GM23338 (cell line): ENCODE measurements at regions not wholly inside any gene's neighbourhood (a gene's known extent, or its start where the extent isn't known, plus 50 kb on each side); places are given as distances from the start of the nearest gene placed in this dataset.

Source experiments
- ATAC-seq: fragments of 200-7000 bp; cut with Tn5 transposase; 3 replicates; pipeline ENCODE4 v1.9.1; 2020
- DNase-seq: peaks from one replicate; pipeline ENCODE4 v3.0.0-alpha.2; 2015; ENCODE audit warnings: low spot score
- H2AFZ ChIP-seq: fragments of 200-600 bp; sonication (generic); 2 replicates; pipeline ENCODE4 v1.8.0; 2016; ENCODE audit warnings: antibody characterized with exemption, mild to moderate bottlenecking, moderate library complexity
- H3F3A ChIP-seq: fragments of 200-600 bp; sonication (generic); replicated peaks from 2 replicates; pipeline ENCODE4 v1.8.0; 2017; ENCODE audit warnings: antibody characterized with exemption, mixed run types, low read depth
- H3K27ac ChIP-seq: fragments of 200-600 bp; sonication (generic); 2 replicates; pipeline ENCODE4 v1.6.1; 2016; ENCODE audit warnings: low read depth
- H3K27me3 ChIP-seq: fragments of 200-600 bp; sonication (generic); 2 replicates; pipeline ENCODE4 v1.8.0; 2016; ENCODE audit warnings: mild to moderate bottlenecking, mixed run types, moderate library complexity; ENCODE audit not compliant: insufficient read depth
- H3K36me3 ChIP-seq: fragments of 200-600 bp; sonication (generic); 2 replicates; pipeline ENCODE4 v1.8.0; 2016; ENCODE audit warnings: mild to moderate bottlenecking; ENCODE audit not compliant: insufficient read depth
- H3K4me1 ChIP-seq: fragments of 200-600 bp; sonication (generic); 2 replicates; pipeline ENCODE4 v1.8.0; 2016; ENCODE audit warnings: mild to moderate bottlenecking, moderate library complexity; ENCODE audit not compliant: insufficient read depth
- H3K4me2 ChIP-seq: fragments of 200-600 bp; sonication (generic); 2 replicates; pipeline ENCODE4 v1.7.1; 2017; ENCODE audit warnings: mixed run types
- H3K4me3 ChIP-seq: fragments of 200-600 bp; sonication (generic); 2 replicates; pipeline ENCODE4 v1.6.1; 2016; ENCODE audit warnings: mixed run types
- H3K79me2 ChIP-seq: fragments of 200-600 bp; sonication (generic); replicated peaks from 2 replicates; pipeline ENCODE4 v1.8.0; 2017; ENCODE audit warnings: mild to moderate bottlenecking; ENCODE audit not compliant: insufficient read depth
- H3K9me2 ChIP-seq: fragments of 200-600 bp; sonication (generic); 2 replicates; pipeline ENCODE4 v1.8.0; 2017; ENCODE audit not compliant: insufficient read depth
- H4K20me1 ChIP-seq: fragments of 200-600 bp; sonication (generic); replicated peaks from 2 replicates; pipeline ENCODE4 v1.8.0; 2017; ENCODE audit warnings: mild to moderate bottlenecking; ENCODE audit not compliant: insufficient read depth
- H3K27ac Mint-ChIP-seq: 2 replicates; pipeline ENCODE4 v1.8.0; 2020; ENCODE audit warnings: inconsistent platforms, mild to moderate bottlenecking, moderate library complexity, mixed read lengths
- H3K27me3 Mint-ChIP-seq: 3 replicates; pipeline ENCODE4 v1.8.0; 2022; ENCODE audit warnings: low read depth, mild to moderate bottlenecking, moderate library complexity, mixed read lengths, inconsistent platforms; ENCODE audit not compliant: insufficient read depth, poor library complexity
- H3K36me3 Mint-ChIP-seq: 3 replicates; pipeline ENCODE4 v1.8.0; 2021; ENCODE audit warnings: low read depth, mild to moderate bottlenecking, inconsistent platforms, moderate library complexity, mixed read lengths
- H3K4me1 Mint-ChIP-seq: 3 replicates; pipeline ENCODE4 v1.8.0; 2020; ENCODE audit warnings: mild to moderate bottlenecking, inconsistent platforms, mixed read lengths
- H3K4me3 Mint-ChIP-seq: 3 replicates; pipeline ENCODE4 v1.8.0; 2021; ENCODE audit warnings: moderate library complexity, mild to moderate bottlenecking, inconsistent platforms, mixed read lengths
- H3K9me3 Mint-ChIP-seq: 3 replicates; pipeline ENCODE4 v1.8.0; 2020; ENCODE audit warnings: moderate library complexity, mild to moderate bottlenecking, inconsistent platforms, mixed read lengths
- CREB1 ChIP-seq: fragments of 250-450 bp; sonication (Bioruptor Pico); IDR thresholded peaks from 2 replicates; pipeline ENCODE4 v1.5.0; 2020; ENCODE audit warnings: low read depth, mild to moderate bottlenecking, moderate library complexity
- EZH2 ChIP-seq: fragments of 200-600 bp; sonication (generic); IDR thresholded peaks from one replicate; pipeline ENCODE4 v1.8.0; 2017; ENCODE audit warnings: antibody characterized with exemption, mild to moderate bottlenecking, low read depth; ENCODE audit not compliant: unreplicated experiment
- POLR2AphosphoS5 ChIP-seq: IDR thresholded peaks from 2 replicates; pipeline ENCODE4 v1.6.1; 2016; ENCODE audit warnings: antibody characterized with exemption, low read depth
- STAT1 ChIP-seq: IDR thresholded peaks from one replicate; pipeline ENCODE4 v1.6.1; 2016; ENCODE audit warnings: antibody characterized with exemption; ENCODE audit not compliant: unreplicated experiment
- TF ChIP-seq, protein P1 (sequence below): IDR thresholded peaks from 2 replicates; pipeline ENCODE4 v1.6.1; 2016; ENCODE audit warnings: antibody characterized with exemption
- TF ChIP-seq, protein P2 (sequence below): fragments of 250-450 bp; sonication (Bioruptor Pico); IDR thresholded peaks from 2 replicates; pipeline ENCODE4 v1.5.0; 2020; ENCODE audit warnings: mild to moderate bottlenecking, moderate library complexity
- TF ChIP-seq, protein P3 (sequence below): IDR thresholded peaks from one replicate; pipeline ENCODE4 v1.6.1; 2018; ENCODE audit warnings: antibody characterized with exemption; ENCODE audit not compliant: unreplicated experiment
- TF ChIP-seq, protein P4 (sequence below), 2 experiments: fragments of 200-600 bp in 1 of 2; sonication (generic) in 1 of 2; conservative IDR thresholded peaks; 2 replicates each; pipeline versions ENCODE4 v1.5.1 to v1.6.1; 2016 to 2017; ENCODE audit warnings: antibody characterized with exemption in 2 of 2, low read depth in 2 of 2, mild to moderate bottlenecking in 2 of 2, moderate library complexity in 1 of 2

DNA sequence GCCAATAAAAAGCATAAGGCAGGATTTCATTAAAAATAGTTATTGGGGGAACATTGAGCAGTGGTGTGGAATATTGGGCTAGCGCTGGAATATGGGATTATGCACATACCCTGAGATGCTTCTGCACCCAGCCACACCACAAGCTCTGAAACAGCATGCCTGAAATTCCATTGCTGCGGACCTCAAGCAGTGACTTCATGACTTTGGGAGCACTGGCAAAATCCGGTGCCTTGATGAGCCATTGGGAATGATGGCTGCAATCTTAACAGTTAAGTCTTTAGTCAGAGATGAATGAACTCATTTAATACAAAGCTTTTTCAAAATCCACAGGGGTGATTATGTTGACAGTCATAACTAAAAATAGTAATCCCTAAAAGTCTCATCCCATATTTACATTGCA lies 274.7 kb upstream of the MTPN start:
- Mint-ChIP-seq H3K36me3 (no peaks in the 10 kb centered on the region), H3K27ac (no peak overlapping the region), H3K27me3 (peaks cover 2% of the 10 kb centered on the region), H3K4me3 (no peak overlapping the region), H3K9me3 (no peaks in the 10 kb centered on the region), H3K4me1 (no peaks in the 10 kb centered on the region)
- TF ChIP-seq, protein P1, sequence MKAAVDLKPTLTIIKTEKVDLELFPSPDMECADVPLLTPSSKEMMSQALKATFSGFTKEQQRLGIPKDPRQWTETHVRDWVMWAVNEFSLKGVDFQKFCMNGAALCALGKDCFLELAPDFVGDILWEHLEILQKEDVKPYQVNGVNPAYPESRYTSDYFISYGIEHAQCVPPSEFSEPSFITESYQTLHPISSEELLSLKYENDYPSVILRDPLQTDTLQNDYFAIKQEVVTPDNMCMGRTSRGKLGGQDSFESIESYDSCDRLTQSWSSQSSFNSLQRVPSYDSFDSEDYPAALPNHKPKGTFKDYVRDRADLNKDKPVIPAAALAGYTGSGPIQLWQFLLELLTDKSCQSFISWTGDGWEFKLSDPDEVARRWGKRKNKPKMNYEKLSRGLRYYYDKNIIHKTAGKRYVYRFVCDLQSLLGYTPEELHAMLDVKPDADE = no peak
- TF ChIP-seq STAT1 (no peak), CREB1 (no peak)
- TF ChIP-seq, protein P2, sequence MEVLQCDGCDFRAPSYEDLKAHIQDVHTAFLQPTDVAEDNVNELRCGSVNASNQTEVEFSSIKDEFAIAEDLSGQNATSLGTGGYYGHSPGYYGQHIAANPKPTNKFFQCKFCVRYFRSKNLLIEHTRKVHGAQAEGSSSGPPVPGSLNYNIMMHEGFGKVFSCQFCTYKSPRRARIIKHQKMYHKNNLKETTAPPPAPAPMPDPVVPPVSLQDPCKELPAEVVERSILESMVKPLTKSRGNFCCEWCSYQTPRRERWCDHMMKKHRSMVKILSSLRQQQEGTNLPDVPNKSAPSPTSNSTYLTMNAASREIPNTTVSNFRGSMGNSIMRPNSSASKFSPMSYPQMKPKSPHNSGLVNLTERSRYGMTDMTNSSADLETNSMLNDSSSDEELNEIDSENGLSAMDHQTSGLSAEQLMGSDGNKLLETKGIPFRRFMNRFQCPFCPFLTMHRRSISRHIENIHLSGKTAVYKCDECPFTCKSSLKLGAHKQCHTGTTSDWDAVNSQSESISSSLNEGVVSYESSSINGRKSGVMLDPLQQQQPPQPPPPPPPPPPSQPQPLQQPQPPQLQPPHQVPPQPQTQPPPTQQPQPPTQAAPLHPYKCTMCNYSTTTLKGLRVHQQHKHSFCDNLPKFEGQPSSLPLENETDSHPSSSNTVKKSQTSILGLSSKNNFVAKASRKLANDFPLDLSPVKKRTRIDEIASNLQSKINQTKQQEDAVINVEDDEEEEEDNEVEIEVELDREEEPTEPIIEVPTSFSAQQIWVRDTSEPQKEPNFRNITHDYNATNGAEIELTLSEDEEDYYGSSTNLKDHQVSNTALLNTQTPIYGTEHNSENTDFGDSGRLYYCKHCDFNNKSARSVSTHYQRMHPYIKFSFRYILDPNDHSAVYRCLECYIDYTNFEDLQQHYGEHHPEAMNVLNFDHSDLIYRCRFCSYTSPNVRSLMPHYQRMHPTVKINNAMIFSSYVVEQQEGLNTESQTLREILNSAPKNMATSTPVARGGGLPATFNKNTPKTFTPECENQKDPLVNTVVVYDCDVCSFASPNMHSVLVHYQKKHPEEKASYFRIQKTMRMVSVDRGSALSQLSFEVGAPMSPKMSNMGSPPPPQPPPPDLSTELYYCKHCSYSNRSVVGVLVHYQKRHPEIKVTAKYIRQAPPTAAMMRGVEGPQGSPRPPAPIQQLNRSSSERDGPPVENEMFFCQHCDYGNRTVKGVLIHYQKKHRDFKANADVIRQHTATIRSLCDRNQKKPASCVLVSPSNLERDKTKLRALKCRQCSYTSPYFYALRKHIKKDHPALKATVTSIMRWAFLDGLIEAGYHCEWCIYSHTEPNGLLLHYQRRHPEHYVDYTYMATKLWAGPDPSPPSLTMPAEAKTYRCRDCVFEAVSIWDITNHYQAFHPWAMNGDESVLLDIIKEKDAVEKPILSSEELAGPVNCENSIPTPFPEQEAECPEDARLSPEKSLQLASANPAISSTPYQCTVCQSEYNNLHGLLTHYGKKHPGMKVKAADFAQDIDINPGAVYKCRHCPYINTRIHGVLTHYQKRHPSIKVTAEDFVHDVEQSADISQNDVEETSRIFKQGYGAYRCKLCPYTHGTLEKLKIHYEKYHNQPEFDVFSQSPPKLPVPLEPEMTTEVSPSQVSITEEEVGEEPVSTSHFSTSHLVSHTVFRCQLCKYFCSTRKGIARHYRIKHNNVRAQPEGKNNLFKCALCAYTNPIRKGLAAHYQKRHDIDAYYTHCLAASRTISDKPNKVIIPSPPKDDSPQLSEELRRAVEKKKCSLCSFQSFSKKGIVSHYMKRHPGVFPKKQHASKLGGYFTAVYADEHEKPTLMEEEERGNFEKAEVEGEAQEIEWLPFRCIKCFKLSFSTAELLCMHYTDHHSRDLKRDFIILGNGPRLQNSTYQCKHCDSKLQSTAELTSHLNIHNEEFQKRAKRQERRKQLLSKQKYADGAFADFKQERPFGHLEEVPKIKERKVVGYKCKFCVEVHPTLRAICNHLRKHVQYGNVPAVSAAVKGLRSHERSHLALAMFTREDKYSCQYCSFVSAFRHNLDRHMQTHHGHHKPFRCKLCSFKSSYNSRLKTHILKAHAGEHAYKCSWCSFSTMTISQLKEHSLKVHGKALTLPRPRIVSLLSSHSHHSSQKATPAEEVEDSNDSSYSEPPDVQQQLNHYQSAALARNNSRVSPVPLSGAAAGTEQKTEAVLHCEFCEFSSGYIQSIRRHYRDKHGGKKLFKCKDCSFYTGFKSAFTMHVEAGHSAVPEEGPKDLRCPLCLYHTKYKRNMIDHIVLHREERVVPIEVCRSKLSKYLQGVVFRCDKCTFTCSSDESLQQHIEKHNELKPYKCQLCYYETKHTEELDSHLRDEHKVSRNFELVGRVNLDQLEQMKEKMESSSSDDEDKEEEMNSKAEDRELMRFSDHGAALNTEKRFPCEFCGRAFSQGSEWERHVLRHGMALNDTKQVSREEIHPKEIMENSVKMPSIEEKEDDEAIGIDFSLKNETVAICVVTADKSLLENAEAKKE (CRISPR knock-in tag) = no peak
- DNase-seq = peak; percentile 17
- Histone ChIP-seq H3K4me1 (no peaks in the 10 kb centered on the region), H3K36me3 (no peaks in the 10 kb centered on the region), H3K4me2 (no peak overlapping the region), H3F3A (no peaks in the 10 kb centered on the region), H3K4me3 (no peak overlapping the region), H3K79me2 (no peaks in the 10 kb centered on the region), H2AFZ (no peak overlapping the region), H4K20me1 (no peaks in the 10 kb centered on the region), H3K9me2 (peaks cover 12% of the 10 kb centered on the region; the same call in 1 of the 2 replicates), H3K27ac (no peak overlapping the region), H3K27me3 (no peaks in the 10 kb centered on the region)
- no peak for ATAC-seq

DNA sequence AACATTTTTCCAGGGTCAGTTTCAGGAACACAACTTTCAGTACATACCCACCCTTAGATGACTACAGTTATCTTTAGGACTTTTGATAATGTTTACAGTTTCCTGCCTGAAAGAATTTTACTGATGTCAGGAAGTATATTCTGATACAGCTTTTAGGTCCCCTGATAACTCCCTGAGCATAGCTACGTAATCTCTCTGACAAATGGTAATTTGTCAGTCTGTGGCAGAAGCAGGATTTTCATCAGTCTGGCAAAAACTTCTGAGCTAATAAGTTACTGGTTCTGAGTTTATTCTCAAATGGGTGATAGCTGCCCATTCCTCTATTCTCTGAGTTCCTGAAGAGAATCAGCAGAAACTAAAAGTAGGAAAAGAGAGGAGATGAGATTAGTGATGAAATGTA lies 270.1 kb upstream of the MTPN start:
- Mint-ChIP-seq H3K4me3 (no peak overlapping the region), H3K27me3 (no peaks in the 10 kb centered on the region), H3K27ac (no peak overlapping the region), H3K36me3 (no peaks in the 10 kb centered on the region), H3K9me3 (no peaks in the 10 kb centered on the region; the same call in 2 of the 3 replicates), H3K4me1 (no peaks in the 10 kb centered on the region)
- Histone ChIP-seq H2AFZ (no peak overlapping the region), H3K79me2 (no peaks in the 10 kb centered on the region), H3K36me3 (no peaks in the 10 kb centered on the region), H3K9me2 (peaks cover 12% of the 10 kb centered on the region; the same call in 1 of the 2 replicates), H3K27ac (no peak overlapping the region), H3K27me3 (no peaks in the 10 kb centered on the region), H3K4me1 (no peaks in the 10 kb centered on the region), H4K20me1 (no peaks in the 10 kb centered on the region), H3K4me2 (no peak overlapping the region), H3K4me3 (no peak overlapping the region), H3F3A (no peaks in the 10 kb centered on the region)
- ATAC-seq = no peak
- no peak for DNase-seq
- TF ChIP-seq POLR2AphosphoS5 = no peak
- TF ChIP-seq, protein P3, sequence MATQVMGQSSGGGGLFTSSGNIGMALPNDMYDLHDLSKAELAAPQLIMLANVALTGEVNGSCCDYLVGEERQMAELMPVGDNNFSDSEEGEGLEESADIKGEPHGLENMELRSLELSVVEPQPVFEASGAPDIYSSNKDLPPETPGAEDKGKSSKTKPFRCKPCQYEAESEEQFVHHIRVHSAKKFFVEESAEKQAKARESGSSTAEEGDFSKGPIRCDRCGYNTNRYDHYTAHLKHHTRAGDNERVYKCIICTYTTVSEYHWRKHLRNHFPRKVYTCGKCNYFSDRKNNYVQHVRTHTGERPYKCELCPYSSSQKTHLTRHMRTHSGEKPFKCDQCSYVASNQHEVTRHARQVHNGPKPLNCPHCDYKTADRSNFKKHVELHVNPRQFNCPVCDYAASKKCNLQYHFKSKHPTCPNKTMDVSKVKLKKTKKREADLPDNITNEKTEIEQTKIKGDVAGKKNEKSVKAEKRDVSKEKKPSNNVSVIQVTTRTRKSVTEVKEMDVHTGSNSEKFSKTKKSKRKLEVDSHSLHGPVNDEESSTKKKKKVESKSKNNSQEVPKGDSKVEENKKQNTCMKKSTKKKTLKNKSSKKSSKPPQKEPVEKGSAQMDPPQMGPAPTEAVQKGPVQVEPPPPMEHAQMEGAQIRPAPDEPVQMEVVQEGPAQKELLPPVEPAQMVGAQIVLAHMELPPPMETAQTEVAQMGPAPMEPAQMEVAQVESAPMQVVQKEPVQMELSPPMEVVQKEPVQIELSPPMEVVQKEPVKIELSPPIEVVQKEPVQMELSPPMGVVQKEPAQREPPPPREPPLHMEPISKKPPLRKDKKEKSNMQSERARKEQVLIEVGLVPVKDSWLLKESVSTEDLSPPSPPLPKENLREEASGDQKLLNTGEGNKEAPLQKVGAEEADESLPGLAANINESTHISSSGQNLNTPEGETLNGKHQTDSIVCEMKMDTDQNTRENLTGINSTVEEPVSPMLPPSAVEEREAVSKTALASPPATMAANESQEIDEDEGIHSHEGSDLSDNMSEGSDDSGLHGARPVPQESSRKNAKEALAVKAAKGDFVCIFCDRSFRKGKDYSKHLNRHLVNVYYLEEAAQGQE = no peak
- TF ChIP-seq, protein P1 = no peak
- TF ChIP-seq EZH2 = no peak
- TF ChIP-seq, protein P4, sequence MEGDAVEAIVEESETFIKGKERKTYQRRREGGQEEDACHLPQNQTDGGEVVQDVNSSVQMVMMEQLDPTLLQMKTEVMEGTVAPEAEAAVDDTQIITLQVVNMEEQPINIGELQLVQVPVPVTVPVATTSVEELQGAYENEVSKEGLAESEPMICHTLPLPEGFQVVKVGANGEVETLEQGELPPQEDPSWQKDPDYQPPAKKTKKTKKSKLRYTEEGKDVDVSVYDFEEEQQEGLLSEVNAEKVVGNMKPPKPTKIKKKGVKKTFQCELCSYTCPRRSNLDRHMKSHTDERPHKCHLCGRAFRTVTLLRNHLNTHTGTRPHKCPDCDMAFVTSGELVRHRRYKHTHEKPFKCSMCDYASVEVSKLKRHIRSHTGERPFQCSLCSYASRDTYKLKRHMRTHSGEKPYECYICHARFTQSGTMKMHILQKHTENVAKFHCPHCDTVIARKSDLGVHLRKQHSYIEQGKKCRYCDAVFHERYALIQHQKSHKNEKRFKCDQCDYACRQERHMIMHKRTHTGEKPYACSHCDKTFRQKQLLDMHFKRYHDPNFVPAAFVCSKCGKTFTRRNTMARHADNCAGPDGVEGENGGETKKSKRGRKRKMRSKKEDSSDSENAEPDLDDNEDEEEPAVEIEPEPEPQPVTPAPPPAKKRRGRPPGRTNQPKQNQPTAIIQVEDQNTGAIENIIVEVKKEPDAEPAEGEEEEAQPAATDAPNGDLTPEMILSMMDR (conservative IDR thresholded peaks at IDR 0.05; ENCODE audit: low read depth in 2 of 2) = no peak
- TF ChIP-seq STAT1 = no peak
